ENCODE measurements at regions not wholly inside any gene's neighbourhood (a gene's known extent, or its start where the extent isn't known, plus 50 kb on each side); places are given as distances from the start of the nearest gene placed in this dataset.

DNA sequence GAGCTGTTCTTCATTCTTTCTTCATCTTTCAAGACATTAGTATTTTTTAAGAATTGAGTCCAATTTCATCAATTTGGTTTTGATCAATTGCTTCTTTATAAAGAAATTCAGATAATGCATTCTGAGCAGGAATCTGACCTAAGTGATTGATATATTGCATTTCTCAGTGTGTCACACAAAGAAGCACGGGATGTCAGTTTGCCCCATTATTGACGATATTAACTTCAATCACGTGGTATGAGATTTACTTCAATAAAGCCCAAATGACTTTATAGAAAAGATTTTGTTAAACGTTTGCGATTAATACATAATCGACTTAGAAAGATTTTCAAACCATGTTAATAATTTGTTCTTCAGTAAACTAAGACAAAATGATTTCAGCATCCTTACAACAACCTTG is 1254.2 kb downstream of the FSCB start:
- H4K20me1 ChIP-seq (ENCODE audit: control insufficient read depth, insufficient read depth, low read depth, low read length), result no peaks in the 10 kb centered on the region
- H3K27me3 ChIP-seq (ENCODE audit: control insufficient read depth, low read length), result no peaks in the 10 kb centered on the region
- H3K9me2 ChIP-seq (replicated peaks; ENCODE audit: control insufficient read depth, low read length), result no peaks in the 10 kb centered on the region
- no peaks in the 10 kb centered on the region for H3K79me2 ChIP-seq (ENCODE audit: control insufficient read depth, low read length)
- H3K9me3 ChIP-seq (ENCODE audit: control insufficient read depth, insufficient read depth, low read length), result no peaks in the 10 kb centered on the region
- H3K27ac ChIP-seq (ENCODE audit: low read depth, low read length), result no peak overlapping the region
- H3K4me1 ChIP-seq (ENCODE audit: control insufficient read depth, low read length), result no peaks in the 10 kb centered on the region
- no peak overlapping the region for H3K4me2 ChIP-seq (ENCODE audit: low read length)
- no peaks in the 10 kb centered on the region for H3F3A ChIP-seq (ENCODE audit: control insufficient read depth, insufficient read depth)
- no peak overlapping the region for H3K4me3 ChIP-seq (ENCODE audit: low read length)
- no peaks in the 10 kb centered on the region for H3K36me3 ChIP-seq (ENCODE audit: control insufficient read depth, low read length)
- TF ChIP-seq, protein P1, sequence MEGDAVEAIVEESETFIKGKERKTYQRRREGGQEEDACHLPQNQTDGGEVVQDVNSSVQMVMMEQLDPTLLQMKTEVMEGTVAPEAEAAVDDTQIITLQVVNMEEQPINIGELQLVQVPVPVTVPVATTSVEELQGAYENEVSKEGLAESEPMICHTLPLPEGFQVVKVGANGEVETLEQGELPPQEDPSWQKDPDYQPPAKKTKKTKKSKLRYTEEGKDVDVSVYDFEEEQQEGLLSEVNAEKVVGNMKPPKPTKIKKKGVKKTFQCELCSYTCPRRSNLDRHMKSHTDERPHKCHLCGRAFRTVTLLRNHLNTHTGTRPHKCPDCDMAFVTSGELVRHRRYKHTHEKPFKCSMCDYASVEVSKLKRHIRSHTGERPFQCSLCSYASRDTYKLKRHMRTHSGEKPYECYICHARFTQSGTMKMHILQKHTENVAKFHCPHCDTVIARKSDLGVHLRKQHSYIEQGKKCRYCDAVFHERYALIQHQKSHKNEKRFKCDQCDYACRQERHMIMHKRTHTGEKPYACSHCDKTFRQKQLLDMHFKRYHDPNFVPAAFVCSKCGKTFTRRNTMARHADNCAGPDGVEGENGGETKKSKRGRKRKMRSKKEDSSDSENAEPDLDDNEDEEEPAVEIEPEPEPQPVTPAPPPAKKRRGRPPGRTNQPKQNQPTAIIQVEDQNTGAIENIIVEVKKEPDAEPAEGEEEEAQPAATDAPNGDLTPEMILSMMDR (IDR thresholded peaks at IDR 0.05; ENCODE audit: low read depth, low read length, poor library complexity, severe bottlenecking), result no peak
- no peak for TF ChIP-seq EZH2phosphoT487 (IDR thresholded peaks at IDR 0.05; ENCODE audit: borderline replicate concordance, low read length)

DNA sequence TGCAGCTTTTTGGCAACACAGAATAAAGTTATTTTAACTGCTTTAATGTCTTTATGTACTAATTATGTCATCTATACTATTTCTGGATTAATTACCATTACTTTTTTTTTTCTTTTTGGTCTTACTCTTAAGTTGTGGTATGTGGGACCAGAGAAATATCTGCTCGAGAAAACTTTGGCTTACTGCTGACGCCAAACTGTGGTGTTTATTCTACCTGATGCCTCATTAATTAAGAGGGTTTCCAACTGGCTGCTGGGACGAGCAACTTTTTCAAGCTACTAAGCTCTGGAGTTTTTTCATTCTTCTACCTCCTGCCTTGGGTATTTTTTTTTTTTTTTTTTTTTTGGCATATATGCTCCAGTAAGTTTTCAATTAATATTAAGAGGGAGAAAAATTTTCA is 1257.5 kb downstream of the FSCB start:
- no peak overlapping the region for H3K27ac ChIP-seq (ENCODE audit: low read depth, low read length)
- H4K20me1 ChIP-seq (ENCODE audit: control insufficient read depth, insufficient read depth, low read depth, low read length), result no peaks in the 10 kb centered on the region
- no peaks in the 10 kb centered on the region for H3K4me1 ChIP-seq (ENCODE audit: control insufficient read depth, low read length)
- no peaks in the 10 kb centered on the region for H3K27me3 ChIP-seq (ENCODE audit: control insufficient read depth, low read length)
- no peak for TF ChIP-seq EZH2phosphoT487 (IDR thresholded peaks at IDR 0.05; ENCODE audit: borderline replicate concordance, low read length)
- TF ChIP-seq, protein P1 (IDR thresholded peaks at IDR 0.05; ENCODE audit: low read depth, low read length, poor library complexity, severe bottlenecking), result no peak
- no peaks in the 10 kb centered on the region for H3K9me3 ChIP-seq (ENCODE audit: control insufficient read depth, insufficient read depth, low read length)
- H3K9me2 ChIP-seq (replicated peaks; ENCODE audit: control insufficient read depth, low read length), result no peaks in the 10 kb centered on the region
- H3F3A ChIP-seq (ENCODE audit: control insufficient read depth, insufficient read depth), result no peaks in the 10 kb centered on the region
- H3K79me2 ChIP-seq (ENCODE audit: control insufficient read depth, low read length), result no peaks in the 10 kb centered on the region
- no peak overlapping the region for H3K4me2 ChIP-seq (ENCODE audit: low read length)
- H3K4me3 ChIP-seq (ENCODE audit: low read length), result no peak overlapping the region
- no peaks in the 10 kb centered on the region for H3K36me3 ChIP-seq (ENCODE audit: control insufficient read depth, low read length)

DNA sequence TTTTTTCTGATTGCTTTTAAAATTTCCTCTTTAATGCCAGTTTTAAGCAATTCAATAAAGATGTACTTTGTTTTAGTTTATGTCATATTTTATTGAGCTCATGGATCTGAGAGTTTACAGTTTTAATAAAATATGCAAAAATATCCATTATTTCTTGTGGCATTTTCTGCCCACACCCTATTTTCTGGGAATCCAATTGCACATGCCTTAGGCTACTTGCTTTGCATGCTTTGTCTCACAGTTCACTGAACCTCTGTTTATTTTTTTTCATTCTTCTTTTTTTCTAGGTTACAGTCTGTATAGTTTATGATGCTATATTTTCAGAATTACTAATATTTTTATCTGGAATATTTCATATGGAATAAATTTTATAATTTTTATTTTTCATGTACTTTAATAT is 1258.0 kb downstream of the FSCB start:
- H3K27ac ChIP-seq (ENCODE audit: low read depth, low read length), result no peak overlapping the region
- no peak overlapping the region for H3K4me2 ChIP-seq (ENCODE audit: low read length)
- H3K4me1 ChIP-seq (ENCODE audit: control insufficient read depth, low read length), result no peaks in the 10 kb centered on the region
- H3K27me3 ChIP-seq (ENCODE audit: control insufficient read depth, low read length), result no peaks in the 10 kb centered on the region
- TF ChIP-seq, protein P1 (IDR thresholded peaks at IDR 0.05; ENCODE audit: low read depth, low read length, poor library complexity, severe bottlenecking), result no peak
- TF ChIP-seq EZH2phosphoT487 (IDR thresholded peaks at IDR 0.05; ENCODE audit: borderline replicate concordance, low read length), result no peak
- no peak overlapping the region for H3K4me3 ChIP-seq (ENCODE audit: low read length)
- no peaks in the 10 kb centered on the region for H3K79me2 ChIP-seq (ENCODE audit: control insufficient read depth, low read length)
- H3K9me2 ChIP-seq (replicated peaks; ENCODE audit: control insufficient read depth, low read length), result no peaks in the 10 kb centered on the region
- no peaks in the 10 kb centered on the region for H3K9me3 ChIP-seq (ENCODE audit: control insufficient read depth, insufficient read depth, low read length)
- no peaks in the 10 kb centered on the region for H4K20me1 ChIP-seq (ENCODE audit: control insufficient read depth, insufficient read depth, low read depth, low read length)
- no peaks in the 10 kb centered on the region for H3F3A ChIP-seq (ENCODE audit: control insufficient read depth, insufficient read depth)
- H3K36me3 ChIP-seq (ENCODE audit: control insufficient read depth, low read length), result no peaks in the 10 kb centered on the region

DNA sequence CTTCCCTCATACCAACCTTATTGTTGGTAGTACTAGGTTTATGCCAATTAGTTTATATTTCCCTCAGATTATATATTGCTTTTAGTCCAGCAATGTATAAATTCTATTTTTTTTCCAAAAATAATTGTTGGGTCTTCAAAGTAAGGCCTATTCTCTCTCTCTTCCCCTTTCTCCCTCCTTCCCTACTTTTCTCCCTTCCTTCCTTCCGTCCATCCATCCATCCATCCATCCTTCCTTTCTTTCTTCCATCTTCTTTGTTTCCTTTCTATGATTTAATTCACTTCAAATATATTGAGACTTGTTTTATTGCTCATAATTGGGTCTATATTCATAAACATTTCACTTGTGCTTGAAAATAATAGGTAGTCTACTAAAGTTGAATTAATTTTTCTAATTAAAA is 1259.2 kb downstream of the FSCB start:
- H3K27me3 ChIP-seq (ENCODE audit: control insufficient read depth, low read length), result no peaks in the 10 kb centered on the region
- no peaks in the 10 kb centered on the region for H4K20me1 ChIP-seq (ENCODE audit: control insufficient read depth, insufficient read depth, low read depth, low read length)
- no peaks in the 10 kb centered on the region for H3F3A ChIP-seq (ENCODE audit: control insufficient read depth, insufficient read depth)
- no peaks in the 10 kb centered on the region for H3K79me2 ChIP-seq (ENCODE audit: control insufficient read depth, low read length)
- no peak overlapping the region for H3K4me2 ChIP-seq (ENCODE audit: low read length)
- no peaks in the 10 kb centered on the region for H3K9me2 ChIP-seq (replicated peaks; ENCODE audit: control insufficient read depth, low read length)
- H3K9me3 ChIP-seq (ENCODE audit: control insufficient read depth, insufficient read depth, low read length), result no peaks in the 10 kb centered on the region
- H3K36me3 ChIP-seq (ENCODE audit: control insufficient read depth, low read length), result no peaks in the 10 kb centered on the region
- no peak overlapping the region for H3K27ac ChIP-seq (ENCODE audit: low read depth, low read length)
- TF ChIP-seq, protein P1 (IDR thresholded peaks at IDR 0.05; ENCODE audit: low read depth, low read length, poor library complexity, severe bottlenecking), result no peak
- no peak for TF ChIP-seq EZH2phosphoT487 (IDR thresholded peaks at IDR 0.05; ENCODE audit: borderline replicate concordance, low read length)
- H3K4me3 ChIP-seq (ENCODE audit: low read length), result no peak overlapping the region
- H3K4me1 ChIP-seq (ENCODE audit: control insufficient read depth, low read length), result no peaks in the 10 kb centered on the region
